ENCODE measurements at regions not wholly inside any gene's neighbourhood (a gene's known extent, or its start where the extent isn't known, plus 50 kb on each side); places are given as distances from the start of the nearest gene placed in this dataset.

- H3K27me3 Mint-ChIP-seq (ENCODE audit: insufficient read depth, unreplicated experiment) = peaks cover 8% of the 10 kb centered on the region
- CTCF ChIA-PET = no interaction called here
- H3K4me1 Mint-ChIP-seq (ENCODE audit: low read depth, unreplicated experiment) = no peaks in the 10 kb centered on the region
- POLR2A ChIA-PET = no interaction called here
- no TSS peak for BruUV-seq (replicated peaks)
- H3K27ac Mint-ChIP-seq (ENCODE audit: unreplicated experiment) = no peak overlapping the region
- intact Hi-C loops (cut with micrococcal nuclease; ENCODE audit: unreplicated experiment) = no loop called here
- Histone ChIP-seq H3K27me3 (replicated peaks; ENCODE audit: control insufficient read depth, insufficient read depth, low read length) (no peaks in the 10 kb centered on the region), H3K4me3 (ENCODE audit: low read depth, low read length) (no peak overlapping the region), H3K4me1 (no peaks in the 10 kb centered on the region), H3K36me3 (ENCODE audit: control insufficient read depth, insufficient read depth, low read length) (no peaks in the 10 kb centered on the region), H3K9me3 (no peaks in the 10 kb centered on the region)
- no peak for DNase-seq
- no peaks in the 10 kb centered on the region for H3K36me3 Mint-ChIP-seq (ENCODE audit: insufficient read depth, unreplicated experiment)
- no peak overlapping the region for H3K4me3 Mint-ChIP-seq (ENCODE audit: unreplicated experiment)
- no peak for TF ChIP-seq CTCF (IDR thresholded peaks at IDR 0.05; ENCODE audit: insufficient read depth in 1 of 2, low read depth in 1 of 2, low read length in 1 of 2, severe bottlenecking in 1 of 2, unreplicated experiment in 1 of 2)
- peaks cover 16% of the 10 kb centered on the region for H3K9me3 Mint-ChIP-seq (ENCODE audit: unreplicated experiment)
Observed at GRCh38 chr21:32120230-32120629, 158.6 kb downstream of the MIS18A start.

GRCh38 chr21:32119811-32120210, 159.0 kb downstream of the MIS18A start:
- POLR2A ChIA-PET = interaction anchor here (0.5 kb wide), 1 partner anchor 518 kb away, joined by 3 read pairs; no protein-coding TSS in a partner anchor
- no peak for DNase-seq
- H3K36me3 ChIP-seq (ENCODE audit: control insufficient read depth, insufficient read depth, low read length) = no peaks in the 10 kb centered on the region
- intact Hi-C loops (cut with micrococcal nuclease; ENCODE audit: unreplicated experiment) = no loop called here
- H3K9me3 ChIP-seq = no peaks in the 10 kb centered on the region
- TF ChIP-seq CTCF (IDR thresholded peaks at IDR 0.05; ENCODE audit: insufficient read depth in 1 of 2, low read depth in 1 of 2, low read length in 1 of 2, severe bottlenecking in 1 of 2, unreplicated experiment in 1 of 2) = no peak
- Mint-ChIP-seq H3K27ac (ENCODE audit: unreplicated experiment) (no peak overlapping the region), H3K27me3 (ENCODE audit: insufficient read depth, unreplicated experiment) (peaks cover 8% of the 10 kb centered on the region), H3K4me3 (ENCODE audit: unreplicated experiment) (no peak overlapping the region), H3K36me3 (ENCODE audit: insufficient read depth, unreplicated experiment) (no peaks in the 10 kb centered on the region), H3K9me3 (ENCODE audit: unreplicated experiment) (peaks cover 16% of the 10 kb centered on the region), H3K4me1 (ENCODE audit: low read depth, unreplicated experiment) (no peaks in the 10 kb centered on the region)
- CTCF ChIA-PET = no interaction called here
- BruUV-seq (replicated peaks) = no TSS peak
- H3K4me1 ChIP-seq = no peaks in the 10 kb centered on the region
- no peaks in the 10 kb centered on the region for H3K27me3 ChIP-seq (replicated peaks; ENCODE audit: control insufficient read depth, insufficient read depth, low read length)
- H3K4me3 ChIP-seq (ENCODE audit: low read depth, low read length) = no peak overlapping the region

DNA sequence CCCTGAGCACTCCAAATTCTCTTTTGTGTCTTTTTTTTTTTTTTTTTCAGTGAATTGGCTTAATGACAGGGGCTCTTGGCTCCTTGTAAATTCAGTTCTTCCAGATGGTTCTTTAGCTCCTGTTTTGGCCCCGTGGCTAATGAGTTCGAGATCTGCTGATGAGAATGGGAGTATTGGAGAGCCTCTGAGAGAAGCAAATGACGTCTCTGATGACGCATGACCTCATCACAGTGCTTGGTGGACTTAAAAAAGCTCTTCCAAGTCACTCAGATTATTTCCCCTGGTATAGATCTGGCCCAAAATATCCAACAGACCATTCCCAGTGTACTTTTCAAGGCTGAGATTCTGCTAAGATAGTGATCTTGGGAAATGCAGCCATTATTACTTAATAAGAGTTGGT, 159.5 kb downstream of the MIS18A start:
- peaks cover 10% of the 10 kb centered on the region for H3K27me3 Mint-ChIP-seq (ENCODE audit: insufficient read depth, unreplicated experiment)
- ChIA-PET POLR2A (interaction anchor here (0.5 kb wide), 1 partner anchor 518 kb away, joined by 3 read pairs; no protein-coding TSS in a partner anchor), CTCF (no interaction called here)
- no peaks in the 10 kb centered on the region for H3K4me1 Mint-ChIP-seq (ENCODE audit: low read depth, unreplicated experiment)
- no peak overlapping the region for H3K27ac Mint-ChIP-seq (ENCODE audit: unreplicated experiment)
- no peak for TF ChIP-seq CTCF (IDR thresholded peaks at IDR 0.05; ENCODE audit: insufficient read depth in 1 of 2, low read depth in 1 of 2, low read length in 1 of 2, severe bottlenecking in 1 of 2, unreplicated experiment in 1 of 2)
- no peaks in the 10 kb centered on the region for H3K36me3 ChIP-seq (ENCODE audit: control insufficient read depth, insufficient read depth, low read length)
- no peak overlapping the region for H3K4me3 Mint-ChIP-seq (ENCODE audit: unreplicated experiment)
- H3K9me3 Mint-ChIP-seq (ENCODE audit: unreplicated experiment) = peaks cover 16% of the 10 kb centered on the region
- no peak overlapping the region for H3K4me3 ChIP-seq (ENCODE audit: low read depth, low read length)
- H3K36me3 Mint-ChIP-seq (ENCODE audit: insufficient read depth, unreplicated experiment) = no peaks in the 10 kb centered on the region
- intact Hi-C loops (cut with micrococcal nuclease; ENCODE audit: unreplicated experiment) = no loop called here
- no peaks in the 10 kb centered on the region for H3K4me1 ChIP-seq
- no TSS peak for BruUV-seq (replicated peaks)
- no peaks in the 10 kb centered on the region for H3K9me3 ChIP-seq
- DNase-seq = no peak
- H3K27me3 ChIP-seq (replicated peaks; ENCODE audit: control insufficient read depth, insufficient read depth, low read length) = no peaks in the 10 kb centered on the region
